Endometrium (tissue), 2 donors: ENCODE measurements at regions not wholly inside any gene's neighbourhood (a gene's known extent, or its start where the extent isn't known, plus 50 kb on each side); places are given as distances from the start of the nearest gene placed in this dataset.

Source experiments
- FAIRE-seq: peaks from 2 replicates; lab custom pipeline; 2012; peaks lifted over from hg19 to GRCh38; lab: Jason Lieb, UNC
- donor health status: control.
- donor health status: control.

- FAIRE-seq = no peak
These were observed 72.6 kb upstream of the STEAP1 start for GRCh38 chr7:90081621-90082020.

- FAIRE-seq = no peak
These were observed 61.8 kb upstream of the STEAP1 start for GRCh38 chr7:90092506-90092905.

DNA sequence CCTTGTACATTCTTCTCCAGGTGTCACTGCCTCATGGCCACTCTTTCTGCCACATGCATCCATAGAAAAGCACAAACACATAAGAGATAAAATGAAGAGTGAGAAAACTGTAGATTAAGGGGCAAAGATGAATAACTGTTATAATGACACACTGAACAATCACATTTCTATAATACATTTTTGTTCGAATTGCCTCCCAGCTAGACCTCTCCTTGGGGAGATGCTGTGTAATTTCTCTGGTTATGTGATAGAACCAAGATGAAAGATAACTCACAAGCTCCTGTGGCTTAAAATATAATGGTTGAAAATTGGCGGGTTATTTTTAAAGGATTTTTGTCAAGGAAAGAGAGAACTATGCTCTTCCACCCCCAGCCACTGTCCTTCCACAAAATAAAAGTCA is 60.2 kb upstream of the STEAP1 start:
- no peak for FAIRE-seq
